SK-N-SH (cell line): ENCODE measurements at regions not wholly inside any gene's neighbourhood (a gene's known extent, or its start where the extent isn't known, plus 50 kb on each side); places are given as distances from the start of the nearest gene placed in this dataset.

Source experiments
- CTCF ChIA-PET: fragments of 300-600, 350-600 bp; formaldehyde crosslinking; extraction: SDS; loops from one replicate; lab custom pipeline; 2021; lab: Yijun Ruan, JAX
- POLR2A ChIA-PET: fragments of 350-600 bp; sonication (Branson Sonifier 250); formaldehyde crosslinking; extraction: SDS; loops from one replicate; lab custom pipeline; 2020; ENCODE audit warnings: antibody characterized with exemption, inconsistent platforms; lab: Yijun Ruan, JAX
- DNase-seq: peaks from one replicate; pipeline ENCODE4 v3.0.0; 2012
- H2AFZ ChIP-seq: fragments of 200-600 bp; sonication (generic); 2 replicates; pipeline ENCODE4 v1.8.1; 2016; ENCODE audit warnings: antibody characterized with exemption, mild to moderate bottlenecking, low read depth
- H3F3A ChIP-seq: fragments of 200-600 bp; sonication (generic); replicated peaks from 2 replicates; pipeline ENCODE3; 2016; ENCODE audit warnings: antibody characterized with exemption, mild to moderate bottlenecking; ENCODE audit not compliant: insufficient read depth
- H3K27ac ChIP-seq, 2 experiments: fragments of 200-500 bp in 1 of 2; fragments of 200-600 bp in 1 of 2; sonication (Bioruptor generic) in 1 of 2; sonication (generic), shearing (Covaris generic) in 1 of 2; 2 replicates each; pipeline versions ENCODE4 v1.5.1 to v1.6.1; 2014 to 2016; ENCODE audit warnings: low read depth in 2 of 2, inconsistent platforms in 1 of 2, low read length in 1 of 2, mild to moderate bottlenecking in 1 of 2, mixed read lengths in 1 of 2
- H3K27me3 ChIP-seq: fragments of 200-600 bp; sonication (generic), shearing (Covaris generic); 2 replicates; pipeline ENCODE4 v1.6.1; 2016; ENCODE audit warnings: mixed run types; ENCODE audit not compliant: insufficient read depth
- H3K36me3 ChIP-seq, 2 experiments: fragments of 200-500 bp in 1 of 2; fragments of 200-600 bp in 1 of 2; sonication (Bioruptor generic) in 1 of 2; sonication (generic) in 1 of 2; replicated peaks in 1 of 2; 2 replicates each; pipeline versions ENCODE3 to v1.5.1; 2014 to 2016; ENCODE audit warnings: low read length in 1 of 2, mild to moderate bottlenecking in 1 of 2; ENCODE audit not compliant: insufficient read depth in 2 of 2, control insufficient read depth in 1 of 2
- H3K4me1 ChIP-seq, 2 experiments: fragments of 200-500 bp in 1 of 2; fragments of 200-600 bp in 1 of 2; sonication (Bioruptor generic) in 1 of 2; sonication (generic), shearing (Covaris generic) in 1 of 2; 2 replicates each; pipeline versions ENCODE4 v1.5.1 to v1.6.1; 2014 to 2016; ENCODE audit warnings: low read depth in 1 of 2, low read length in 1 of 2, mixed run types in 1 of 2; ENCODE audit not compliant: insufficient read depth in 2 of 2, control insufficient read depth in 1 of 2
- H3K4me2 ChIP-seq: fragments of 200-600 bp; sonication (generic), shearing (Covaris generic); 2 replicates; pipeline ENCODE4 v1.6.1; 2017; ENCODE audit warnings: mixed run types
- H3K4me3 ChIP-seq, 2 experiments: fragments of 200-500 bp in 1 of 2; fragments of 200-600 bp in 1 of 2; sonication (Bioruptor generic) in 1 of 2; sonication (generic), shearing (Covaris generic) in 1 of 2; 2 replicates each; pipeline versions ENCODE4 v1.5.1 to v1.8.1; 2014 to 2016; ENCODE audit warnings: low read depth in 2 of 2, inconsistent platforms in 1 of 2, low read length in 1 of 2, mild to moderate bottlenecking in 1 of 2, mixed read lengths in 1 of 2, moderate library complexity in 1 of 2
- H3K79me2 ChIP-seq: fragments of 200-600 bp; sonication (generic); 2 replicates; pipeline ENCODE4 v1.8.1; 2017; ENCODE audit warnings: mild to moderate bottlenecking; ENCODE audit not compliant: insufficient read depth
- H3K9ac ChIP-seq: fragments of 200-600 bp; sonication (generic); 2 replicates; pipeline ENCODE4 v1.6.1; 2017; ENCODE audit warnings: mixed run types
- H3K9me2 ChIP-seq: fragments of 200-600 bp; sonication (generic); 2 replicates; pipeline ENCODE4 v1.6.1; 2017; ENCODE audit warnings: mixed run types
- H3K9me3 ChIP-seq: fragments of 200-600 bp; sonication (generic); 2 replicates; pipeline ENCODE4 v1.6.1; 2017; ENCODE audit warnings: mixed run types, mild to moderate bottlenecking, moderate library complexity
- H4K20me1 ChIP-seq: fragments of 200-600 bp; sonication (generic); 2 replicates; pipeline ENCODE4 v1.6.1; 2017; ENCODE audit warnings: mild to moderate bottlenecking, mixed run types; ENCODE audit not compliant: insufficient read depth
- CHD2 ChIP-seq: fragments of 150-350 bp; IDR thresholded peaks from 2 replicates; pipeline ENCODE4 v1.6.1; 2018; ENCODE audit warnings: low read length; ENCODE audit not compliant: partially characterized antibody
- CTCF ChIP-seq: fragments of 200-600 bp; sonication (generic); IDR thresholded peaks from 2 replicates; pipeline ENCODE4 v1.6.1; 2017; ENCODE audit warnings: antibody characterized with exemption, mild to moderate bottlenecking, moderate library complexity
- ELF1 ChIP-seq: IDR thresholded peaks from 2 replicates; pipeline ENCODE4 v1.4.0; 2012
- FOSL2 ChIP-seq: IDR thresholded peaks from 2 replicates; pipeline ENCODE4 v1.4.0; 2012; ENCODE audit warnings: low read depth, mild to moderate bottlenecking, moderate library complexity, borderline replicate concordance
- MEF2A ChIP-seq: IDR thresholded peaks from 2 replicates; pipeline ENCODE4 v1.4.0; 2012; ENCODE audit warnings: low read depth, borderline replicate concordance
- MXI1 ChIP-seq: IDR thresholded peaks from 2 replicates; pipeline ENCODE4 v1.6.1; 2012; ENCODE audit warnings: mild to moderate bottlenecking, low read depth, low read length, improper control_type of control experiment
- NRF1 ChIP-seq: IDR thresholded peaks from 2 replicates; pipeline ENCODE4 v1.6.1; 2012; ENCODE audit warnings: low read depth, mild to moderate bottlenecking, low read length
- POLR2AphosphoS5 ChIP-seq: IDR thresholded peaks from 2 replicates; pipeline ENCODE4 v1.6.1; 2012; ENCODE audit warnings: low read depth, low read length
- TCF12 ChIP-seq: IDR thresholded peaks from 2 replicates; pipeline ENCODE4 v1.4.0; 2012
- TEAD4 ChIP-seq: IDR thresholded peaks from 2 replicates; pipeline ENCODE4 v1.4.0; 2012; ENCODE audit warnings: mild to moderate bottlenecking, borderline replicate concordance; ENCODE audit not compliant: insufficient read depth
- USF1 ChIP-seq: IDR thresholded peaks from 2 replicates; pipeline ENCODE4 v1.4.0; 2012; ENCODE audit warnings: low read depth, borderline replicate concordance
- ZBTB33 ChIP-seq: IDR thresholded peaks from 2 replicates; pipeline ENCODE4 v1.4.0; 2012; ENCODE audit warnings: low read depth, borderline replicate concordance
- WGBS: methylation state at CpG from one replicate; pipeline ENCODE4 v1.1.6; 2017; ENCODE audit warnings: low lambda C conversion rate; 5-methylcytosine and 5-hydroxymethylcytosine counted together

- Histone ChIP-seq H3K4me2 (no peak overlapping the region), H3K9me2 (no peaks in the 10 kb centered on the region), H3K27me3 (no peaks in the 10 kb centered on the region), H3K4me3 (no peak overlapping the region), H4K20me1 (no peaks in the 10 kb centered on the region), H3K4me1 (peaks cover 0 to 6% of the 10 kb centered on the region in 2 experiments; a peak in 2 of 4 replicates), H3K9ac (no peak overlapping the region), H2AFZ (no peak overlapping the region), H3K27ac (no peak overlapping the region), H3K36me3 (no peaks in the 10 kb centered on the region), H3K9me3 (no peaks in the 10 kb centered on the region), H3F3A (no peaks in the 10 kb centered on the region), H3K79me2 (no peaks in the 10 kb centered on the region)
- WGBS: 70% methylated on average over 4 of the region's 4 CpGs
- POLR2A ChIA-PET: no interaction called here
- DNase-seq: no peak
- CTCF ChIA-PET: no interaction called here
- no peak for TF ChIP-seq MXI1
- no peak for TF ChIP-seq FOSL2
- TF ChIP-seq CHD2: no peak
- TF ChIP-seq TCF12: no peak
- TF ChIP-seq USF1: no peak
- no peak for TF ChIP-seq POLR2AphosphoS5
- TF ChIP-seq ZBTB33: no peak
- no peak for TF ChIP-seq MEF2A
- TF ChIP-seq CTCF: no peak
Measured at GRCh38 chr3:157861076-157861765, 245.0 kb downstream of the SHOX2 start.

- no peak overlapping the region for H3K9ac ChIP-seq
- no peaks in the 10 kb centered on the region for H3K79me2 ChIP-seq
- H3K4me3 ChIP-seq: no peak overlapping the region
- H3F3A ChIP-seq: no peaks in the 10 kb centered on the region
- no peaks in the 10 kb centered on the region for H3K27me3 ChIP-seq
- H2AFZ ChIP-seq: no peak overlapping the region
- H3K36me3 ChIP-seq: no peaks in the 10 kb centered on the region
- no peaks in the 10 kb centered on the region for H4K20me1 ChIP-seq
- H3K27ac ChIP-seq: no peak overlapping the region
- no peak overlapping the region for H3K4me2 ChIP-seq
- H3K4me1 ChIP-seq: peaks cover 0 to 14% of the 10 kb centered on the region in 2 experiments; a peak in 2 of 4 replicates
- POLR2A ChIA-PET: no interaction called here
- 77% methylated on average over 2 of the region's 2 CpGs for WGBS
- CTCF ChIA-PET: interaction anchor here (0.7 kb wide), 1 partner anchor 253 kb away, joined by 3 read pairs; no protein-coding TSS in a partner anchor
- no peaks in the 10 kb centered on the region for H3K9me3 ChIP-seq
- H3K9me2 ChIP-seq: no peaks in the 10 kb centered on the region
- DNase-seq: no peak
- TF ChIP-seq ELF1: no peak
- no peak for TF ChIP-seq TEAD4
- no peak for TF ChIP-seq NRF1
Measured at GRCh38 chr3:157859541-157859940, 246.7 kb downstream of the SHOX2 start.
